ENCODE measurements at regions not wholly inside any gene's neighbourhood (a gene's known extent, or its start where the extent isn't known, plus 50 kb on each side); places are given as distances from the start of the nearest gene placed in this dataset.
"Not testable (repeated sequence)": the region's sequence is repeated elsewhere in the genome, so short reads cannot be mapped to it uniquely, and the experiment has no call there.

DNA sequence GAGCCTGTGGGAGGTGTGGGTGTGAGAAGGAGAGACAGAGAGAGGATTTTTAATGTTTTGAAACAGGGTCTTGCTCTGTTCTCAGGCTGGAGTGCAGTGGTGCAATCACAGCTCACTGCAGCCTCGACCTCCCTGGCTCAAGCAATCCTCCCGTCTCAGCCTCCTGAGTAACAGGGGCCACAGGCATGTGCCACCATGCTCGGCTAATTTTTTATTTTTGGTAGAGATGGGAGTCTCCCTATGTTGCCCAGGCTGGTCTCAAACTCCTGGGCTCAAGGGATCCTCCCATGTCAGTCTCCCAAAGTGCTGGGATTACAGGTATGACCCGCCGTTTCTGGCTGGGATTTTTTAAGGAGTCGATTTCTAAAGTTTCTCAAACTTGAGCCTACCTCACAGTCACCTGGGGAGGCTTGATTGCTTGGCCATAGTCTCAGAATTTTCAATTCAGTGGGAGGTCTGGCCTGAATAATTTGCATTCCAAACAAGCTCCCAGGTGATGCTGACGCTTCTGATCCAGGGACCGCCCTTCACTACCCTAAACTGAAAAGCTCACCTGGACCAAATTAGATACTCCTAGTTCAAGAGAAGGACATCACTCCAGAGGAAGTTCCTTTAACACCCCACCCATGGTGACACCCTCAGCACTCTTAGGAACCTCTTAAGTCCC lies 70.8 kb upstream of the SLC1A4 start:
- no peak for DNase-seq (ENCODE audit: low read depth)

GRCh38 chr2:64919261-64919660 lies 69.9 kb upstream of the SLC1A4 start:
- no peak for DNase-seq (ENCODE audit: low read depth)

GRCh38 chr2:64922482-64923384 lies 66.5 kb upstream of the SLC1A4 start:
- no peak for DNase-seq (ENCODE audit: low read depth)

DNA sequence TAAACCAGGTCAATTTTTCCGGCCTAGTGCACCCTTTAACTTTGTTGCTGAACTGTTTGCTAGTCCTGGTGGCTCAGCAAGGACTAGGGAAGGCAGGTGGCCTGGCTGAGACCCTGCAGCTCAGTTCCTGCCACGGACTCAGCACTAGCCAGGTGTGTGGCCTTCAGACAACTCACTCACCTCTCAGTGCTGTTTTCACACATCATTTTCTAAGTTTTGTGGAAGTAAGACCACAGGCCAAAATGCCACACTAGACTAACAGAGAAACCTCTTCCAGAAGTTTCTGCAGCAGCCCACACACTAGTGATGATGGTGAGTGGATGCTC lies 65.9 kb upstream of the SLC1A4 start:
- no peak for DNase-seq (ENCODE audit: low read depth)

GRCh38 chr2:64924170-64924934 lies 64.8 kb upstream of the SLC1A4 start:
- DNase-seq (ENCODE audit: low read depth), result no peak

GRCh38 chr2:64925930-64926722 lies 63.1 kb upstream of the SLC1A4 start:
- not testable (repeated sequence) for DNase-seq (ENCODE audit: low read depth)

DNA sequence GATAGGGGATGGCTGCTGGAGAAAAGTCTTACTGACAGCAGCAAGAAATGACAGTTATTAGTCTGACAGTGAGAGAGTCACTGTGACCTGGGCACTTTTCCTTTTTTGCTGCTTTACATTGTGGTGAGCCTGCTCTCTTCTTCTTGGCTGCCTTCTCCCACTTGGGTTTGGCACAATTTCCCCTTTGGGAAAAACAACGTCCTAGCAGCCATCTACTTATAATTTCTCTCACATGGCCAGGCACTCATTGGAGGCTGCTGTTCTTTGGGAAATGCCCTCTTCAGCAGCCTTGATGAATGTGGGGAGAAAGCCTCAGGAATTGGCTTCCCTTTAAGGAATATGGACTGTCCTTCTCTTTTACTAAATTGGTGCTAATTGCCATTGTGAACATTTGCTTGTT lies 60.4 kb upstream of the SLC1A4 start:
- DNase-seq (ENCODE audit: low read depth), result no peak

DNA sequence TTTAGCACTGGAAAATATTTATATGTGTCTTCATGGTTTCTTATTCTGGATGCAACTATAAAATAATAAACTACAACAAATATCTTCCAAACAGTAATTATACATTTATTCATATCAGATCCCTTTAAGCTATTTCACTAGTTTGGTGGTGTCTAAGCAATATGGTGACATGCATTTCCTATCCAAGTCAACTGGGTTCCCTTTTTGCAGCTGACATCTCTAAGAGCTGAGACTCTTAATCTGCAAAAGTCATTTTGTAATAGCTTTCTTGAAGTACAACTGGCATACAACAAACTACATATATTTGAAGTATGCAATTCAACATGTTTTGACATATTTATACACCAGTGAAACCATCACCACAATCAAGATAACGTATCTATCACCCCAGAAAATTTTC lies 59.9 kb upstream of the SLC1A4 start:
- DNase-seq (ENCODE audit: low read depth), result no peak

DNA sequence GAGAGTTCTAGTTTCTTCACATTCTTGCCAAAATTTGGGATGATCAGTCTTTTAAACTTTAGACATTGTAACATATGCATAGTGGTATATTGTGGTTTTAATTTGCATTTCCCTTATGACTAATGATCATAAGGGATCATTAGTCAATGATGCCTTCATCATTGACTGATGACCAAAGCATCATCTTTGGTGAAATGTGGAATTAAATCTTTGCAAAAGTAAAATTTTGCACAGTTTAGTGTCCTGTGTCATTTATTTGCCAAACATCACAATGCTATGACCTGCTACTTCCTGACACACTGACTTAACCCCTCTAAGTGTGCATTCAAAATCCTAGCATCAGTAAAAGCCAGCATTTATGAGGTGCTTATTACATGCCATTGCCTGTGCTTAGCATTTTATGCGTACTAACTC lies 58.9 kb upstream of the SLC1A4 start:
- DNase-seq (ENCODE audit: low read depth), result no peak

GRCh38 chr2:64931246-64932115 lies 57.7 kb upstream of the SLC1A4 start:
- no peak for DNase-seq (ENCODE audit: low read depth)

DNA sequence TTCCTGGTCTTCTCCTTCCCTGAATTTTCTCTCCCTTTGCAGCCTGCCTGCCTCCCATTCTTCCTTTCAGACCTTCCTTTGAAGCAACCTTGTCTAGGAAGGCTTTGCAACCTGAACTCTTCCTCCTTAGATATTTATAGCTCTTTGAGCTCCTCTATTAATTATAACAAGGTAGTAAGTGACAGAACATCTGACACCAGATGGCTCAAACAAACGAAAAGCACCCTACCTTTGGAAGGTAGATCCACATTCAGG lies 57.2 kb upstream of the SLC1A4 start:
- DNase-seq (ENCODE audit: low read depth), result no peak

- no peak for DNase-seq (ENCODE audit: low read depth)
Observed at GRCh38 chr2:64932371-64933216, 56.6 kb upstream of the SLC1A4 start.

DNA sequence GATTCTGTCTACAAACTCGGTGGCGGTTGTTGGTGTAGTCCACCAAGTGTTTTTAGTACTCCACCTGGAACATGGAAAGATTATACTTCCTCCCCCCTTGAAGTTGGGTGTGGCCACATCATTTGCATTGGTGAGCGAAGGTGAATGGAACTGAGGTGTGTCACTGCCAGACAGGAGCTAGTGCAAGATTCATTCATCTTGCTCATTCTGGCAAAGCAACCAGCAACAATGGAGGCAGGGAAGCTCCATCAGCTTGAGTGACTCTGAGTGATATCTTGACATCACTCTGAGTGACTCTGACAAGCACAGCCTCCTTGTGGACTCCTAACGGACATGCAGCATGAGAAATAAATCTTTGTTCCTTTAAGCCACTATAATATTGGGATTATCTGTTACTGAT lies 54.7 kb upstream of the SLC1A4 start:
- DNase-seq (ENCODE audit: low read depth), result no peak

GRCh38 chr2:64936809-64937208 lies 52.4 kb upstream of the SLC1A4 start:
- no peak for DNase-seq (ENCODE audit: low read depth)

GRCh38 chr2:64937314-64937686 lies 51.9 kb upstream of the SLC1A4 start:
- DNase-seq (ENCODE audit: low read depth), result not testable (repeated sequence)

GRCh38 chr2:64937687-64938491 lies 51.3 kb upstream of the SLC1A4 start:
- DNase-seq (ENCODE audit: low read depth), result no peak

DNA sequence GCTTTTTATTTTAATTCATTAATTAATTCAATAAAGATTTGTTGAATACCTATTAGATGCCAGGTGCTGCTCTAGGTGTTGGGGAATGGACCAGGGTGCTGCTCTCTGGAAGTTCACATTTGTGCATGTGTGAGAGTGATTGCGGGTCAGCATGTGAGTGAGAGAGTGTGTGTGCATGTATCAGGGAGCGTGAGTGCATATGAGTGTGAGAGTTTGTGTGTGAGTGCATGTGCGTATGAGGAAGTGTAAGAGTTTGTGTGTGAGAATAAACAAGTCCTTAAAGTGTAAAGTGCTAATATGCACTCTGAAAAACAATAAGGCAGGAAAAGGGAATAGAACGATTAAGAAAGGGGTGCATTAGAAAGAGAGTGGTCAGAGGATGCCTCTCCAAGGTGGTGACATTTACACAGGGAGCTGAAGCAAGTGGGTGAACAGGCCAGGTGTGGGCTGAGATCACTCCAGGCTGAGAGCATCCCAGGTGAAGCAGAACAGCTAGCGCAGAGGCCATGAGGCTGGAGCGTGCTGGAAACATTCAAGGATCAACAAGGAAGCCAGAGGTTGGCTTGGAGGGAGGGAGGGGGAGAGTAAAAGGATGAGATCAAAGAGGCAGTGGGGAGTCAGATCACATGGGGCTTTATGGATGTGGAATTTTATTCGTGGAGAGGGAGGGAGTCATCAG lies 50.5 kb upstream of the SLC1A4 start:
- DNase-seq (ENCODE audit: low read depth), result no peak

DNA sequence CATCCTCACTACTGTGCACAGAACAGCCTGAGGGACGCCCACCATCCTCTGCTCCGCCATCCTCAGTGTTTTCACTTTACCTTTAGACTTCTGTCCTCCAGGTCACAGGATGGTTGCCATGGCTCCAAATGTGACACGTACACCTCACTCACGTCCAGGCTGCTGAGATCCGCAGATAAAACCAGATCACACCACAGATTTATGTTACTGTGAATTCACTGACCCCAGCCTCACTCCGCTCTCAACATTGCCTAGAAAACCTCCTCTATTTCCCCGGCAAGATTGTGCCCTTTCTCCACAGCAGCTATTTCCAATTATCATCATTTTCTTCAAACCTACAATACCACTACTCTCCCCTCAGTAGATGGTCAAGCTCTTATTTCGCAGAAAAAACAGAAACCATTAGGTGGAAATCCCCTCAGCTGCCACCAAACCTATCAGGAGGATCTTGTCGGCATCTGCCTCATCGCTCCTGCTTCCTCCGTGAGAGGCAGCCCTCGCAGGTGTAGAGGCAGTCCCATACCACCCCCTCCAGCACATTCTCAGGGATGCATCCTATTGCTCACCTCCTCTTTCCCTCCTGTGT lies 49.8 kb upstream of the SLC1A4 start:
- DNase-seq (ENCODE audit: low read depth), result no peak

Measured in iris pigment epithelial cell (primary cell).